HCT116 (cell line): ENCODE measurements at regions not wholly inside any gene's neighbourhood (a gene's known extent, or its start where the extent isn't known, plus 50 kb on each side); places are given as distances from the start of the nearest gene placed in this dataset.

Experiments used
- CTCF ChIP-seq, 3 experiments: fragments of 200-600 bp in 1 of 3; sonication (generic) in 1 of 3; IDR thresholded peaks in 2 of 3; conservative IDR thresholded peaks in 1 of 3; 2 replicates each; pipeline ENCODE4 v1.5.1; 2012 to 2017; ENCODE audit warnings: low read depth in 2 of 3, low read length in 2 of 3, antibody characterized with exemption in 1 of 3, borderline replicate concordance in 1 of 3, control low read depth in 1 of 3, mild to moderate bottlenecking in 1 of 3, mixed read lengths in 1 of 3, mixed run types in 1 of 3, moderate library complexity in 1 of 3; ENCODE audit not compliant: insufficient read depth in 1 of 3
- EZH2 ChIP-seq: fragments of 200-600 bp; sonication (generic); IDR thresholded peaks from 2 replicates; pipeline ENCODE4 v1.6.1; 2017; ENCODE audit warnings: antibody characterized with exemption, mixed run types
- POLR2A ChIP-seq: IDR thresholded peaks from 2 replicates; pipeline ENCODE4 v1.7.0; 2011; ENCODE audit warnings: borderline replicate concordance; ENCODE audit not compliant: insufficient read depth, insufficient read length; ENCODE audit errors: extremely low read depth
- POLR2AphosphoS5 ChIP-seq: IDR thresholded peaks from 2 replicates; pipeline ENCODE4 v1.6.1; 2011; ENCODE audit warnings: mild to moderate bottlenecking, low read depth, low read length, moderate library complexity
- REST ChIP-seq: IDR thresholded peaks from 2 replicates; pipeline ENCODE4 v1.6.1; 2012; ENCODE audit warnings: low read depth
- SIN3A ChIP-seq: IDR thresholded peaks from 2 replicates; pipeline ENCODE4 v1.6.1; 2012; ENCODE audit warnings: low read depth
- ZNF274 ChIP-seq: fragments of 200-500 bp; sonication (Bioruptor generic); IDR thresholded peaks from 2 replicates; pipeline ENCODE4 v1.6.1; 2014; ENCODE audit warnings: mild to moderate bottlenecking, low read depth, low read length, inconsistent platforms

GRCh38 chr9:110126499-110126941, 81.4 kb downstream of the C9orf152 start:
- no peak for TF ChIP-seq CTCF (IDR thresholded peaks at IDR 0.05 in 2 of 3, conservative IDR thresholded peaks at IDR 0.05 in 1 of 3; ENCODE audit: borderline replicate concordance in 1 of 3, insufficient read depth in 1 of 3, low read depth in 2 of 3, low read length in 2 of 3)
- no peak for TF ChIP-seq REST
- TF ChIP-seq EZH2, result no peak
- TF ChIP-seq SIN3A, result no peak
- TF ChIP-seq POLR2A, result no peak
- no peak for TF ChIP-seq ZNF274
- no peak for TF ChIP-seq POLR2AphosphoS5
